PC-3 (cell line): ENCODE measurements at regions not wholly inside any gene's neighbourhood (a gene's known extent, or its start where the extent isn't known, plus 50 kb on each side); places are given as distances from the start of the nearest gene placed in this dataset.

ENCODE experiments used
- ATAC-seq: fragments of 200-7000 bp; cut with Tn5 transposase; 2 replicates; pipeline ENCODE4 v1.9.1; 2020; ENCODE audit warnings: mild to moderate bottlenecking, moderate library complexity
- BruUV-seq: library from RNA; stranded (reverse); fragments of 400-500 nt; replicated peaks from 2 replicates; lab custom pipeline; 2021; lab: Mats Ljungman, UMichigan
- CTCF ChIA-PET: fragments of 300-600 bp; sonication (Branson Sonifier 250); formaldehyde crosslinking; loops from one replicate; lab custom pipeline; 2022; ENCODE audit warnings: antibody characterized with exemption; lab: Charles Lee
- POLR2A ChIA-PET: fragments of 300-600 bp; sonication (Branson Sonifier 250); formaldehyde crosslinking; loops from one replicate; lab custom pipeline; 2022; ENCODE audit warnings: antibody characterized with exemption; ENCODE audit not compliant: unreplicated experiment; lab: Charles Lee
- DNase-seq: peaks from one replicate; pipeline ENCODE4 v3.0.0-alpha.2; 2015
- H2AFZ ChIP-seq: fragments of 300-600 bp; sonication (generic); 2 replicates; pipeline ENCODE4 v1.6.0; 2016; ENCODE audit warnings: antibody characterized with exemption, low read length
- H3F3A ChIP-seq: fragments of 300-600 bp; sonication (generic); one replicate; pipeline ENCODE4 v1.6.0; 2017; ENCODE audit warnings: antibody characterized with exemption, low read length, control low read depth, mild to moderate bottlenecking; ENCODE audit not compliant: unreplicated experiment
- H3K27ac ChIP-seq: fragments of 300-600 bp; sonication (generic); 2 replicates; pipeline ENCODE4 v1.5.1; 2016; ENCODE audit warnings: mild to moderate bottlenecking, low read length
- H3K27me3 ChIP-seq: fragments of 300-600 bp; sonication (generic); 2 replicates; pipeline ENCODE4 v1.6.1; 2016; ENCODE audit warnings: low read length, mixed read lengths
- H3K36me3 ChIP-seq: fragments of 300-600 bp; sonication (generic); 2 replicates; pipeline ENCODE4 v1.6.1; 2016; ENCODE audit warnings: low read depth, mixed run types, low read length, mixed read lengths
- H3K4me1 ChIP-seq: fragments of 300-600 bp; sonication (generic); 2 replicates; pipeline ENCODE4 v1.5.1; 2016; ENCODE audit warnings: low read length; ENCODE audit not compliant: insufficient read depth
- H3K4me2 ChIP-seq: fragments of 300-600 bp; sonication (generic); 2 replicates; pipeline ENCODE4 v1.6.0; 2016; ENCODE audit warnings: low read length
- H3K4me3 ChIP-seq: fragments of 300-600 bp; sonication (generic); 2 replicates; pipeline ENCODE4 v1.5.1; 2016; ENCODE audit warnings: mild to moderate bottlenecking, low read length, mixed read lengths
- H3K79me2 ChIP-seq: fragments of 300-600 bp; sonication (generic); 2 replicates; pipeline ENCODE4 v1.6.1; 2017; ENCODE audit warnings: low read length, mixed read lengths
- H3K9ac ChIP-seq: fragments of 300-600 bp; sonication (generic); 2 replicates; pipeline ENCODE4 v1.6.0; 2016; ENCODE audit warnings: mild to moderate bottlenecking, low read length
- H3K9me2 ChIP-seq: fragments of 300-600 bp; sonication (generic); replicated peaks from 2 replicates; pipeline ENCODE4 v1.6.1; 2016; ENCODE audit warnings: mixed run types, low read length, mixed read lengths
- H3K9me3 ChIP-seq: fragments of 300-600 bp; sonication (generic); 2 replicates; pipeline ENCODE4 v1.6.1; 2016; ENCODE audit warnings: low read length, mixed read lengths
- H4K20me1 ChIP-seq: fragments of 300-600 bp; sonication (generic); 2 replicates; pipeline ENCODE4 v1.6.1; 2016; ENCODE audit warnings: low read length, mixed read lengths
- EZH2 ChIP-seq: fragments of 300-600 bp; sonication (generic); IDR thresholded peaks from one replicate; pipeline ENCODE4 v1.6.1; 2017; ENCODE audit warnings: antibody characterized with exemption, mild to moderate bottlenecking, low read length; ENCODE audit not compliant: unreplicated experiment
- EZH2phosphoT487 ChIP-seq: fragments of 300-600 bp; sonication (generic); IDR thresholded peaks from 2 replicates; pipeline ENCODE4 v1.6.1; 2018; ENCODE audit warnings: mild to moderate bottlenecking, antibody characterized with exemption, low read length, borderline replicate concordance
- intact Hi-C: fragments of 100-400 bp; cut with micrococcal nuclease; formaldehyde crosslinking; loops from 2 replicates; pipeline ENCODE4 v1.9.0; 2023
- TF ChIP-seq, protein P1 (sequence below): fragments of 300-600 bp; sonication (generic); conservative IDR thresholded peaks from 2 replicates; pipeline ENCODE4 v1.5.1; 2017; ENCODE audit warnings: antibody characterized with exemption, low read depth, mild to moderate bottlenecking, low read length

DNA sequence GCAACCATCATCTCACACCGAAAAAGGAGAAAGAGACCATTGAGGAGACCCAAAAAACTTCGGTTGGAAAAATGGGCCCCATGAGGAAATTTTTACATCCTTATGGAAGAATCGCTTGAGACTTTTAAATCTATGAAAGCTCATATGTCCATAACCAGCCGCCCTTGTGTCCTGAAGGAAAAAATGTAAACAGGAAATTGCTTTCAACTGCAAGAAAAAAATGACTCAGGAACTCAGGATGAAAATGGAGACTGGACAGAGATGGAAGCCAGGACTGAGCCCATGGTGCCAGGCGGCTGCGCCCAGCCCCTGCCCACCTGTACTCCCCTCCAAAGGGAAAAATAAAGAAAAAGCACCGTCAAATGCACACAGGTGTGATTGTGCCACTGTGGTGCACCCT lies 81.5 kb upstream of the SLC66A3 start:
- DNase-seq (no peak), ATAC-seq (no peak)
- Histone ChIP-seq H4K20me1 (no peaks in the 10 kb centered on the region), H3K27me3 (no peaks in the 10 kb centered on the region), H3K36me3 (no peaks in the 10 kb centered on the region), H3K27ac (no peak overlapping the region), H3K9me3 (no peaks in the 10 kb centered on the region), H2AFZ (peak overlapping the region; percentile 54), H3K4me3 (no peak overlapping the region), H3K79me2 (no peaks in the 10 kb centered on the region), H3K4me2 (no peak overlapping the region), H3K9me2 (no peaks in the 10 kb centered on the region), H3K4me1 (peaks cover 21% of the 10 kb centered on the region), H3K9ac (no peak overlapping the region), H3F3A (no peaks in the 10 kb centered on the region)
- TF ChIP-seq EZH2, result no peak
- TF ChIP-seq, protein P1, sequence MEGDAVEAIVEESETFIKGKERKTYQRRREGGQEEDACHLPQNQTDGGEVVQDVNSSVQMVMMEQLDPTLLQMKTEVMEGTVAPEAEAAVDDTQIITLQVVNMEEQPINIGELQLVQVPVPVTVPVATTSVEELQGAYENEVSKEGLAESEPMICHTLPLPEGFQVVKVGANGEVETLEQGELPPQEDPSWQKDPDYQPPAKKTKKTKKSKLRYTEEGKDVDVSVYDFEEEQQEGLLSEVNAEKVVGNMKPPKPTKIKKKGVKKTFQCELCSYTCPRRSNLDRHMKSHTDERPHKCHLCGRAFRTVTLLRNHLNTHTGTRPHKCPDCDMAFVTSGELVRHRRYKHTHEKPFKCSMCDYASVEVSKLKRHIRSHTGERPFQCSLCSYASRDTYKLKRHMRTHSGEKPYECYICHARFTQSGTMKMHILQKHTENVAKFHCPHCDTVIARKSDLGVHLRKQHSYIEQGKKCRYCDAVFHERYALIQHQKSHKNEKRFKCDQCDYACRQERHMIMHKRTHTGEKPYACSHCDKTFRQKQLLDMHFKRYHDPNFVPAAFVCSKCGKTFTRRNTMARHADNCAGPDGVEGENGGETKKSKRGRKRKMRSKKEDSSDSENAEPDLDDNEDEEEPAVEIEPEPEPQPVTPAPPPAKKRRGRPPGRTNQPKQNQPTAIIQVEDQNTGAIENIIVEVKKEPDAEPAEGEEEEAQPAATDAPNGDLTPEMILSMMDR, result no peak
- TF ChIP-seq EZH2phosphoT487, result no peak
- BruUV-seq, result no TSS peak
- CTCF ChIA-PET, result no interaction called here
- intact Hi-C loops, result no loop called here
- POLR2A ChIA-PET, result no interaction called here

DNA sequence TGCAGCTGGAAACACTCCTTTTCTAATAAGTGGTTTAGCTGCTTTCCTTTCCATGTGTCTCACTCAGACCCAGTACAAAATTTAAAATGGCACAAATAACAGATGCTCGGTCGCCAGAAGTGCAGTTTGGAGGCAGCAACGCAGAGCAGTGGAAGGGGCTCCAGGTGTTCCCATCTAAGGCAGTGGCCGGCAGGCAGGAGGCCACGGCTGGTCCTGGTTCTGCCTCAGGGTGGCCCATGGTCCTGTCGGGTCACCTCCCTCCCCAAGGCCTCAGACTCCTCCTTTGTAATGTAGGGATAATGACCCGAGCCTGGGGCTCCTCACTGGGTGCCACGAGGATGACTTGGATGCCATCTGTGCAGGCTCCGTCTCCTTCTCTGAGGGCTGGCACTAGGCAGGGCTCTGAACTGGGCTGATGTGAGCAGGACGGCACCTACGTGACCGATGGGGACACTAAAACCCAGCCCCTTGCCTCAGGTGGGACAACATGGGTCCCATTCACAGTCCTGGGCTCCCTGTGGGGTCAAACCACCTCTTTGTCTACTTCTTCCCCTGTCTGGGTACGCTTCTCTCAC lies 80.9 kb upstream of the SLC66A3 start:
- ATAC-seq, result no peak
- no peaks in the 10 kb centered on the region for H3F3A ChIP-seq
- POLR2A ChIA-PET, result no interaction called here

DNA sequence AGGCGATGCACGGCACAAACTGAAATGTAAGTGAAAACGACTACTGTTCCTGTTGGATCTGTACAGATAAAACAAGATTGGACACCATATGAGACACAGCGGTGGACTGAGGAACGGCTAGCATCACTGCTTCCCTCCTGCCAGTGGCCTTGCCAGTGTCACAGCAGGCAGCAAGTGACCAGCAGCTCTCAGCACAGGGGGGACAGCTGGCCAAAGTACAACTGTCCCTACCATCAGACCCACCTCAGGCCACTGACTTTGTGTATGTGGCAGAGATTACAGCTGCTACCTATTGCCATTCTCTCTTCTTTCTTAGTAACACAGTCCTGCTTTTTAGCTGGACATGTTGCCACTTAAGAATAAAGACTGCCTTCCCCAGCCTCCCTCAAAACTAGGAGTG lies 80.0 kb upstream of the SLC66A3 start:
- no peak for ATAC-seq
- no peak for DNase-seq
- Histone ChIP-seq H3K27ac (no peak overlapping the region), H4K20me1 (no peaks in the 10 kb centered on the region), H3K79me2 (no peaks in the 10 kb centered on the region), H3K9me3 (no peaks in the 10 kb centered on the region), H3K9me2 (no peaks in the 10 kb centered on the region), H2AFZ (no peak overlapping the region), H3K4me1 (peaks cover 29% of the 10 kb centered on the region), H3K9ac (no peak overlapping the region), H3K27me3 (no peaks in the 10 kb centered on the region), H3K4me2 (no peak overlapping the region), H3K36me3 (no peaks in the 10 kb centered on the region), H3F3A (no peaks in the 10 kb centered on the region), H3K4me3 (no peak overlapping the region)
- BruUV-seq, result no TSS peak
- TF ChIP-seq EZH2, result no peak
- ChIA-PET POLR2A (no interaction called here), CTCF (no interaction called here)
- intact Hi-C loops, result no loop called here

More for the DNA sequence above, 80.9 kb upstream of the SLC66A3 start:
- CTCF ChIA-PET, result no interaction called here
- no peak overlapping the region for H3K4me2 ChIP-seq
- H3K27ac ChIP-seq, result no peak overlapping the region
- DNase-seq, result no peak
- no peaks in the 10 kb centered on the region for H3K36me3 ChIP-seq
- H4K20me1 ChIP-seq, result no peaks in the 10 kb centered on the region
- no peak overlapping the region for H3K4me3 ChIP-seq
- peak overlapping the region; percentile 54 for H2AFZ ChIP-seq
- H3K9ac ChIP-seq, result no peak overlapping the region
- no peaks in the 10 kb centered on the region for H3K79me2 ChIP-seq
- H3K9me2 ChIP-seq, result no peaks in the 10 kb centered on the region
- H3K4me1 ChIP-seq, result peaks cover 26% of the 10 kb centered on the region
- intact Hi-C loops, result no loop called here
- no peaks in the 10 kb centered on the region for H3K9me3 ChIP-seq
- BruUV-seq, result no TSS peak
- TF ChIP-seq, protein P1, result no peak
- no peak for TF ChIP-seq EZH2
- no peak for TF ChIP-seq EZH2phosphoT487
- H3K27me3 ChIP-seq, result no peaks in the 10 kb centered on the region
